HG03342 (cell line): ENCODE measurements at regions not wholly inside any gene's neighbourhood (a gene's known extent, or its start where the extent isn't known, plus 50 kb on each side); places are given as distances from the start of the nearest gene placed in this dataset.

Experiments
- ATAC-seq: cut with Tn5 transposase; IDR thresholded peaks from one replicate; pipeline ENCODE4 v1.9.1; 2021; ENCODE audit warnings: mild to moderate bottlenecking, moderate library complexity; ENCODE audit not compliant: unreplicated experiment

GRCh38 chr9:86663905-86664304 lies 283.4 kb downstream of the GAS1 start:
- no peak for ATAC-seq

DNA sequence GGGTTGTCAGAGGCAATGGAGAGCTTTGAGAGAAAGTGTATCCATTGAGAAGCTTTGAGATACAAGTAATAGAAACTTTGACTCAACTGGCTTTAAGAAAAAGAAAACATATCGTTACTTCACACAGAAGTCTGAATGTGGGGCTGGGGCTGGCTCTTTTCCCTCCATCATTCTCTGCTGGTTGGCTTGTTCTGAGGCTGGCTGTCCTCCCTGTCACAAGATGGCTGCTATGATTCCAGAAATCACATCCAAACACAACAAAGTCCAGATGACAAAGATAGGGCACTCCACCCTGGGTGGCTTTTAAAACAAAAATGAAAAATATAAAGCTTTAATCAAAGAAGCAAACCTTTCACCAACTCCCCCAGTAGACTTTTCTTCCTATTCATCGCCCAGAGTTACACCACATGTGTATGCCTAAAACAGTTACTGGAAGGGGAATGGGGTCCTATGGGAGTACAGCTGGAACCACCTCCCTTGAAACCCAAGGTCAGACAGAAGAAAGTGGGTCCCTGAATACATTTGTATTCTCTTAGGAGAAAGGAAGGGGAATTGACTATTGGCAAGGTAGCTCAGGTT lies 284.3 kb downstream of the GAS1 start:
- ATAC-seq, result no peak

GRCh38 chr9:86660146-86660943 lies 287.0 kb downstream of the GAS1 start:
- no peak for ATAC-seq

- ATAC-seq, result no peak
Observed at GRCh38 chr9:86659413-86660046, 287.8 kb downstream of the GAS1 start.

DNA sequence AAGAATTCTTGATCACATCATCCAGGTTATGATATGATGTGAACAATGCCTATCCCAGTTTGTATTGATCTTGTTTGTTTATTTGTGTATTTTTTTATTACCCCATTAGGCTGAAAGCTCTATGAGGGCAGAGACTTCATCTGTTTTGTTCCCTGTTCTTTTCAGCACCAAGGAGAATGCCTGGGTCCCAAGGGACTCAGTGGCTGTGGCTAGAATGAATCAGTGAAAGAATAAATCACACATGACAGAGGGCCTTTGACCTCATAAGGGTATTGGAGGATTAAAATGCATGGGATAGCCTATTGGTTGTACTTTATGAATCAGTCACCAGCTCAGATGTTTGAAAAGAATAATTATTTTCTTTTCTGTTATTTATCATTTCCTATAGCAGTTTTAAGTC lies 292.2 kb downstream of the GAS1 start:
- ATAC-seq, result no peak

DNA sequence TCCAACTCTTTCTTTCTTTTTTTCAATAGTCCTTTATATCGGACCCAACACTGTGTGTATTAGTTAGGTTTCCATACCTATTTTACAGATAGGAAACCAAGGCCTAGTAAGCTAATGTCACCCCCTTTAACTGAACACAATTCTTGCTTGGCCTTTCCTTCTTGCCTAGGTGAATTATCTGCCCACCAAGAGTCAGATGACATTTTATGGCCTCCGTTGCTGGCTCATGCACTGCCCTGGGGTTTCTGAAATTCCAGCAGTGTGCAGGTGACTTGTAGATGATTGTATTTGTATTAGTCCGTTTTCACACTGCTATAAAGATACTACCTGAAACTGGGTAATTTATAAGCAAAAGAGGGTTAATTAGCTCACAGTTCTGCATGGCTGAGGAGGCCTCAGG lies 293.8 kb downstream of the GAS1 start:
- no peak for ATAC-seq

DNA sequence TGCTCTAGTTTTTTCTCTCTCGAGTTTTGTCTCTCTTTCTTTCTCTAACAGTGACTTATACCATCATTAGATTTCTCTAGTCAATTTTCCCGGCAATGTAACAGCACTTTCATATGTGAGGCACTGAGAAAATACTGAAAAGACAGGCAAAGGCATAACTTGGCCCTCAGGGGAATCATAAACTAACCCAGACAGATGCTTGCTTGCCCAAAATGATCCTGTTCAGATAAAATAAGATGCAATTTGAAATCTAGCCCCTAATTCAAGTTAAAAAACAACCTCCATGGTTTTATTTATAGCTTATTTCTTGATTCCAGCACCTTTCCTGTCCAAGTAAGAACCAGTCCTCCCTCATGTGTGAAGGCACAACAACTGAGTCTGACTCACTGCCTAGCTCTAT lies 294.6 kb downstream of the GAS1 start:
- no peak for ATAC-seq

DNA sequence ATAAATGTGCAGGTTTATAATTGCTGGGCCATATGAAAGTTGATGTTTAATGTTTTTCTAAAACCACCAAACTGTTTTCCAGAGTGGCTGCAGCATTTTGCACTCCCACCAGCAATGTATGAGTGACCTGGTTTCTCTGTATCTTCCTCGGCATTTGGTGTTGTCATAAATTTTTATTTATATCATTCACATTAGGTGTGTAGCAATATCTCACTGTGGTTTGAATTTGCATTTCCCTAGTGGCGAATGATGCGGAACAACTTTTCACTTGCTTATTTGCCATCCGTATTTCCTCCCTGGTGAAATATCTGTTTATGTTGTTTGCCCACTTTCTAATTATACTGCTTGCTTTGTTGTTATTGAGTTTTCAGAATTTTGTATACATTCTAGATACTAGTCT lies 295.7 kb upstream of the TUT7 start:
- ATAC-seq, result no peak

DNA sequence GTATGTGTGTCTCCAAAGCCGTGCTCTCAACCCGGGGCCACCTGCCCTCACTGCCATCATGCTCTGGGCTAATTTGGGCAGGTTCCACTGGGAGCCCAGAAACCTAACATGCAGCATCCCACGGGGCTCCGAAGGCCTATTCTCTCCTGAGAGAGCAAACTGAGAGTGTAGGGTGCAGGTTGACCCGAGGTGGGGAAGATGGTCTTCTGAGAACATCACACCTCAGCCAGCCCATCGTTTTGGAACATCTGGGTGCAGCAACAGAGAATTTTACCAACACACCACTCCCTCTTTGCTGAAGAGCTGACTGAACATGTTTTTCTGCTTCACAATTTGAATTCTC lies 294.6 kb upstream of the TUT7 start:
- no peak for ATAC-seq

- ATAC-seq, result no peak
Observed at GRCh38 chr9:86648156-86648827, 294.1 kb upstream of the TUT7 start.

GRCh38 chr9:86645303-86645702 lies 291.1 kb upstream of the TUT7 start:
- ATAC-seq, result no peak

DNA sequence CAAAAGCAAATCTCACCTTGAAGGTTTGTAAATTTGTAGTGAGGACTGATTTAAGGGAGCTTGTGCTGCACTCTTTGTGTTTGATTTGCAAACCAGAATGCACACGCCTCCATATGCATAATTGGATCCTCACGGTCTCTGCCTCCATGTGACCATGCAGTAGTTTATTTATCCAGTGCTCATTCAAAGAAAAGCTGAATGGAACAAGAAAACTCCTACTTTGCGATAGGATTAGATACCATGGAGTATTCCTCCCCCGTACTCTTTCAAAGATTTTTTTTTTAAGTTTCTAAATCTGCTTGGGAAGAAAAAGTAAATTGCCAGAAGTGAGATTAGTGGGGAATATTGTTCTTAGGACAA lies 290.4 kb upstream of the TUT7 start:
- no peak for ATAC-seq

DNA sequence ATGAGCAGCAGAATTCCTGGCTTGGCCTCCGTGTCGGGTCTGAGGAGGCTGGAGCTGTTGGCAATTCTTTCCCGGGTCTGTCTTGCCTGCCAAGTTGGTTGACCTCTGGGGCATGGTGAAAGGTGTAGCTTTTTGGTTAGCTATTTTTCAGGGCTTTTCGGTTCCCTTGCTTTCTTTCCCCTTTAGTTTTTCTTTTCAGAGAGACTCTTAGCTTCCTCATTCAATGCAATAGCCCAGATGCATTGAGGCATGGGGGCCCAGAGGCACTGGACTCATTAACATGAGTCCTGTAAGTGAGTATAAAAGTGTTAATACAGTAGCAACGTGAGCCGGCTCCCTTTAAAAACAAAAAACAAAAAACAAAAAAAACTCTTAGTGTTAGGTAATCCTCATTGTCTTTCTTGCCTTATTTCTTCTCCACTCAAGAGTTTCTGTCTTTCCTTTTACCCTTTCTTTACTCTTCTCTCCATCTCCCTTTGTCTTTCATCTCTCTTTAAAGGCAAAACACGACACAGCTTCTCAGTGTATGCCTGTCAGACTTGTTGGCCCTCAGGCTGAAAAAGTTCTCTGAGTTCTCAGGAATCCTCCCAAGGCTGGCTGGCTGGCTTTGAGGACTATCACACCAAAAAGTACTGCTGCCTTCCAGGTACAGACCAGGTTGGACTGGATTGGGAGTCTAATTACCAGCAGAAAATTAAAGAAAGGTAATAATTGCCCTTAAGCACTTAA lies 289.9 kb upstream of the TUT7 start:
- no peak for ATAC-seq

- no peak for ATAC-seq
Observed at GRCh38 chr9:86642721-86643120, 288.5 kb upstream of the TUT7 start.

GRCh38 chr9:86641970-86642369 lies 287.8 kb upstream of the TUT7 start:
- ATAC-seq, result no peak

DNA sequence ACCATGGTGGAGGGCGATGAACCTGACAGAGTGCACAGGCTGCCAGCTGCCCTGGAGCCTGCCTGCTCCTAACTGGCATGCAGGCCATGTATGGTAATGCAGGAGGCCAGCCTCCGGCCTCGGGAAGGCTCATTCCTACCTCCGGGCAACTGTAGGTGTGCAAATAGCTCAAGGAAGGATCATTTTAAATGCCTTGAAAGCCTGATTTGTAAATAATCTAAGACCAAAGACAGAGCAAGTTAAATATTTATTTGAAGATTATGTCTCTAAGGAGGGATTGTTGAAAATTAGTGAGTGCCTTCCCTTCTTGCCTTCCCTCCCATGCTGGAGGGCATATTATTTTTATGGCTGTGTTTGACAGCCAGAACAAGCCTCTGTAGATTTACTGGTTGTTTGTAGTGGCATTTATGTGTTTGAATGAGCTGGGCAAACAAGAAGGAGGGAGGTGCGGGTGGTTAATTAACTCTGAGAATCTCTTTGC lies 285.7 kb upstream of the TUT7 start:
- ATAC-seq, result no peak

- ATAC-seq, result no peak
Observed at GRCh38 chr9:86639287-86639686, 285.1 kb upstream of the TUT7 start.

DNA sequence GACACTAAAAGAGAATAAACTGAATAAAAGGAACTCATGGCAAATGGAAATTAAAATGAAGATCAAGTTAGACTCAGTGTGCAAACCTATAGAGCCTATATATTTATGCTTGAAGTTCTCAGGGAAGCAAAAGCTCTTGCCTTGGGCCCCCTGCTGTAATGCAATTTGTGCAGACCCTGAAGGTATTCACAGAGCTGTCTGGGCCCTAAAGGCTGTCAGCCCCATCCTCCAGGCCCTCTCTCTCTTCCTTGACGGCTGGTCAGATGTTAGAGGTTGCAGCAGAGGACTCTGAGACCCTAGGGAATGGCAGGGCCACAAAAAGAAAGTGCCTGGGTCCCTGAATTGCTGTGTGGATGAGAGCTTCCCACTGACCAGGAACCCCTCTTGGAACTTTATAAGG lies 283.9 kb upstream of the TUT7 start:
- no peak for ATAC-seq

- no peak for ATAC-seq
Observed at GRCh38 chr9:86637515-86637914, 283.3 kb upstream of the TUT7 start.

DNA sequence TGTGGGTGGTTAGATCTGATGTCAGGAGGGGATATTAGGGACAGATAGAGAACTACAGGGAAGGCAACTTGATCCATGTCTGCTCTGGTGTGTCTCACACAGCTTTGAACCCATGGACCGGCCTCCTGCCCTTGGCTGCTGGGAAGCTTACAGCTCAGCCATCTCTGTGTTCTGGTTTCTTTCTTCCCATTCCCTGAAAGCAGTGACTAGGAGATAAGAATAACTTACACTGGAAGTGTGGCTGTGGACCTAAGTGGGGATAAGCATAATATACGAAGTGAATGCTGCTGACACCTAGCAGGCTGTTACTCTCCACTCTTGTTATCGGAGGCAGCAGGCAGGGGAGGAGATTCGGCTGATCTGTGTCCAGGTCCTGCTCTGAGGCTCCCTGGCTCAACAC lies 282.3 kb upstream of the TUT7 start:
- ATAC-seq, result no peak

GRCh38 chr9:86636038-86636437 lies 281.8 kb upstream of the TUT7 start:
- no peak for ATAC-seq
